CD14-positive monocyte (primary cell): ENCODE measurements at regions not wholly inside any gene's neighbourhood (a gene's known extent, or its start where the extent isn't known, plus 50 kb on each side); places are given as distances from the start of the nearest gene placed in this dataset.

Experiments used
- DNase-seq, 3 donors: peaks; one replicate each; pipeline ENCODE4 v3.0.0-alpha.2; 2011 to 2022
- H2AFZ ChIP-seq: 2 replicates; pipeline ENCODE4 v1.6.0; 2012; ENCODE audit warnings: mild to moderate bottlenecking, low read depth, low read length, inconsistent platforms; ENCODE audit not compliant: insufficient read depth, poor library complexity, severe bottlenecking
- H3K27ac ChIP-seq, 2 donors: 1 replicate in 1 of 2; 2 replicates in 1 of 2; pipeline ENCODE4 v1.5.1; 2012 to 2013; ENCODE audit warnings: low read length in 2 of 2, control low read depth in 1 of 2, inconsistent platforms in 1 of 2, low read depth in 1 of 2, mild to moderate bottlenecking in 1 of 2
- H3K27me3 ChIP-seq, 2 donors: one replicate each; pipeline versions ENCODE4 v1.6.0 to v1.6.1; 2011 to 2013; ENCODE audit warnings: low read length in 2 of 2; ENCODE audit not compliant: control insufficient read depth in 2 of 2, insufficient read depth in 2 of 2
- H3K36me3 ChIP-seq, 2 donors: replicated peaks in 1 of 2; 1 replicate in 1 of 2; 2 replicates in 1 of 2; pipeline versions ENCODE4 v1.5.1 to v1.6.1; 2012 to 2013; ENCODE audit warnings: low read length in 2 of 2, control low read depth in 1 of 2, inconsistent platforms in 1 of 2, mild to moderate bottlenecking in 1 of 2; ENCODE audit not compliant: insufficient read depth in 2 of 2, control insufficient read depth in 1 of 2
- H3K4me1 ChIP-seq, 2 donors: 1 replicate in 1 of 2; 2 replicates in 1 of 2; pipeline versions ENCODE4 v1.5.1 to v1.6.1; 2012 to 2013; ENCODE audit warnings: low read length in 2 of 2, control low read depth in 1 of 2, inconsistent platforms in 1 of 2, mild to moderate bottlenecking in 1 of 2, moderate library complexity in 1 of 2; ENCODE audit not compliant: insufficient read depth in 2 of 2, control insufficient read depth in 1 of 2
- H3K4me2 ChIP-seq: replicated peaks from 2 replicates; pipeline ENCODE3; 2012; ENCODE audit warnings: low read length, moderate library complexity, mild to moderate bottlenecking; ENCODE audit not compliant: poor library complexity, severe bottlenecking; ENCODE audit errors: extremely low read depth
- H3K4me3 ChIP-seq, 3 experiments: fragments of 200-600 bp in 1 of 3; sonication (generic) in 1 of 3; replicated peaks in 1 of 3; 1 replicate in 2 of 3; 2 replicates in 1 of 3; pipeline ENCODE4 v1.5.1; 2011 to 2013; ENCODE audit warnings: low read length in 3 of 3, mild to moderate bottlenecking in 3 of 3, control low read depth in 2 of 3, low read depth in 2 of 3, inconsistent platforms in 1 of 3, moderate library complexity in 1 of 3
- H3K79me2 ChIP-seq: 2 replicates; pipeline ENCODE4 v1.6.0; 2012; ENCODE audit warnings: mild to moderate bottlenecking, control low read depth, inconsistent platforms, low read length, moderate library complexity; ENCODE audit not compliant: insufficient read depth
- H3K9ac ChIP-seq: 2 replicates; pipeline ENCODE4 v1.6.0; 2017; ENCODE audit warnings: low read length, mild to moderate bottlenecking; ENCODE audit not compliant: insufficient read depth, poor library complexity, severe bottlenecking
- H3K9me3 ChIP-seq, 2 donors: replicated peaks in 1 of 2; 1 replicate in 1 of 2; 2 replicates in 1 of 2; pipeline versions ENCODE4 v1.5.1 to v1.6.1; 2012 to 2013; ENCODE audit warnings: low read length in 2 of 2, control low read depth in 1 of 2; ENCODE audit not compliant: control insufficient read depth in 1 of 2, insufficient read depth in 1 of 2
- H4K20me1 ChIP-seq: 2 replicates; pipeline ENCODE4 v1.6.0; 2012; ENCODE audit warnings: mild to moderate bottlenecking, low read length, control low read depth, moderate library complexity; ENCODE audit not compliant: insufficient read depth
- H3K27ac Mint-ChIP-seq, 7 donors: one replicate each; pipeline ENCODE4 v1.8.0; 2020; ENCODE audit warnings: mild to moderate bottlenecking in 7 of 7, mixed read lengths in 7 of 7, moderate library complexity in 6 of 7, inconsistent platforms in 2 of 7
- H3K27me3 Mint-ChIP-seq, 3 donors: one replicate each; pipeline ENCODE4 v1.8.0; 2021 to 2022; ENCODE audit warnings: low read depth in 3 of 3, mild to moderate bottlenecking in 3 of 3, mixed read lengths in 3 of 3, moderate library complexity in 3 of 3, inconsistent platforms in 1 of 3
- H3K36me3 Mint-ChIP-seq, 2 donors: one replicate each; pipeline ENCODE4 v1.8.0; 2020; ENCODE audit warnings: mixed read lengths in 2 of 2, inconsistent platforms in 1 of 2, mild to moderate bottlenecking in 1 of 2
- H3K4me1 Mint-ChIP-seq: one replicate; pipeline ENCODE4 v1.8.0; 2020; ENCODE audit warnings: mild to moderate bottlenecking, mixed read lengths
- H3K4me3 Mint-ChIP-seq, 2 donors: one replicate each; pipeline ENCODE4 v1.8.0; 2020; ENCODE audit warnings: mild to moderate bottlenecking in 2 of 2, mixed read lengths in 2 of 2, moderate library complexity in 1 of 2
- H3K9me3 Mint-ChIP-seq, 7 donors: one replicate each; pipeline ENCODE4 v1.8.0; 2020 to 2022; ENCODE audit warnings: mixed read lengths in 7 of 7, mild to moderate bottlenecking in 6 of 7, moderate library complexity in 6 of 7, inconsistent platforms in 2 of 7
- WGBS: methylation state at CpG from one replicate; pipeline ENCODE4 v1.1.5; 2013; ENCODE audit warnings: missing lambda C conversion rate; ENCODE audit not compliant: insufficient coverage; 5-methylcytosine and 5-hydroxymethylcytosine counted together
- intact Hi-C, 2 donors: fragments of 100-400 bp; cut with micrococcal nuclease; formaldehyde crosslinking; loops; one replicate each; pipeline versions ENCODE4 v1.15.0 to v1.15.1; 2023
- TF ChIP-seq, protein P1 (sequence below): fragments of 200-600 bp; IDR thresholded peaks from one replicate; pipeline ENCODE4 v1.8.0; 2022; ENCODE audit warnings: antibody characterized with exemption, mild to moderate bottlenecking

DNA sequence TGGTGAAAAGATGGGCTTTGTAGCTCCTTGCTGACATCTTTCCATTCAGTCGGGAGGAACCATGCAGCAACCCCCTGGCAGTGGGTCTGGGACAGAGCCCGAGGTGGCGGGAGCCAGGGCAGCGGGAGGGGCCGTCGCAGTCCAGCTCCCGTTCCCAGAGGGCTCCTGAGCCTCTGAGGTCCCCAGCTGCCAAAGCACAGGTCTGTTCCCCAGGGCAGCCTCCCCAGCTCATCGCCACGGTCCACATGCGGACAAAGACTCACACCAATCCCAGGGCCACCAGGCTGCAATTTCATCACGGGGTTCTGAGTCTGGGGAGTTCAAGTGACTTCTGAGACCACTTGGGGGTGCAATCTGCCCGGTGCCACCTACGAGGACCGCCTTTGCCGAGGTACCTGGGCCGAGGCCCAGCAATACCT is 196.0 kb downstream of the RBFOX3 start:
- no peaks in the 10 kb centered on the region for H3K36me3 Mint-ChIP-seq
- H3K27ac Mint-ChIP-seq = no peak overlapping the region
- no peaks in the 10 kb centered on the region for H3K36me3 ChIP-seq
- H3K27ac ChIP-seq = no peak overlapping the region
- no peaks in the 10 kb centered on the region for H3K9me3 Mint-ChIP-seq
- H2AFZ ChIP-seq = no peak overlapping the region
- peaks cover 0 to 3% of the 10 kb centered on the region in 2 donors for H3K27me3 ChIP-seq
- DNase-seq = no peak
- no peak overlapping the region for H3K9ac ChIP-seq
- H4K20me1 ChIP-seq = no peaks in the 10 kb centered on the region
- H3K4me2 ChIP-seq = no peak overlapping the region
- no peak overlapping the region for H3K4me3 ChIP-seq
- no peaks in the 10 kb centered on the region for H3K4me1 ChIP-seq
- no peaks in the 10 kb centered on the region for H3K9me3 ChIP-seq
- intact Hi-C loops = no loop called here
- TF ChIP-seq, protein P1, sequence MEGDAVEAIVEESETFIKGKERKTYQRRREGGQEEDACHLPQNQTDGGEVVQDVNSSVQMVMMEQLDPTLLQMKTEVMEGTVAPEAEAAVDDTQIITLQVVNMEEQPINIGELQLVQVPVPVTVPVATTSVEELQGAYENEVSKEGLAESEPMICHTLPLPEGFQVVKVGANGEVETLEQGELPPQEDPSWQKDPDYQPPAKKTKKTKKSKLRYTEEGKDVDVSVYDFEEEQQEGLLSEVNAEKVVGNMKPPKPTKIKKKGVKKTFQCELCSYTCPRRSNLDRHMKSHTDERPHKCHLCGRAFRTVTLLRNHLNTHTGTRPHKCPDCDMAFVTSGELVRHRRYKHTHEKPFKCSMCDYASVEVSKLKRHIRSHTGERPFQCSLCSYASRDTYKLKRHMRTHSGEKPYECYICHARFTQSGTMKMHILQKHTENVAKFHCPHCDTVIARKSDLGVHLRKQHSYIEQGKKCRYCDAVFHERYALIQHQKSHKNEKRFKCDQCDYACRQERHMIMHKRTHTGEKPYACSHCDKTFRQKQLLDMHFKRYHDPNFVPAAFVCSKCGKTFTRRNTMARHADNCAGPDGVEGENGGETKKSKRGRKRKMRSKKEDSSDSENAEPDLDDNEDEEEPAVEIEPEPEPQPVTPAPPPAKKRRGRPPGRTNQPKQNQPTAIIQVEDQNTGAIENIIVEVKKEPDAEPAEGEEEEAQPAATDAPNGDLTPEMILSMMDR = no peak
- no peak overlapping the region for H3K4me3 Mint-ChIP-seq
- H3K27me3 Mint-ChIP-seq = peaks cover 3 to 7% (median 6%) of the 10 kb centered on the region in 3 donors
- H3K79me2 ChIP-seq = no peaks in the 10 kb centered on the region
- WGBS = 75% methylated on average over 15 of the region's 16 CpGs
- no peaks in the 10 kb centered on the region for H3K4me1 Mint-ChIP-seq

DNA sequence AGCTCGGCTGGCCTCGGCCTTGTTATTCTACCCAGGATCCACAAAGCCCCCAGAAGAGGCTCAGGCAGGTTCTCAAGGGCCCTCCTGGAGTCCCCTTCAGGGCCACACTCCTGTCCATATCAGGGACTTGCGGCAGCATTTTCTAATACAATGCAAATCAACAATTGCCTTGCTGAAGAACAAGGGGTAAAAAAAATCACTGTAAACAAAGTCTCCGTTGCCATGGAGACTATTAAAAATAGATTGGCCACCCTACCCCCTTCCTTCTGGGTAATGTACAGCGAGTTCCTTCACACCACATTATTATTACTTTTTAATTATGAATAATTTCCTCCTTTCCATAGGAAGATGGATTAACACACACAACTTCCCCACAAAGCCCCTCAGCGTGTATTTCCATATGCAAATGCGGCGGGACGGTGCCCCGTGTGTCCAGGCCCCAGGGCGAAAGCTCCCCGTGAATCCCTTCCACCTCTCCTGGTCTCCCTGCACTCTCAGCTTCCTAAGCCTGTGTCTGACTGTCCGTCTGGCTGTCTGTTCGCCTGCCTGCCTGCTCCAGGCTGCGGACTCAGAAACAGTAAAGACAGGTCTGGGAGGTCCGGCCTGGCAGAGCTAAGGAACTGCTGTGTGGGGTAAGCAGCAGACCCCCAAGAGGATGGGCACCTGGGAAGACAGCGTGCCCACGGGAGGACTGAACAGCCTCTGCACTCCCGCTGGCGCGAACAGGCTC is 196.6 kb downstream of the RBFOX3 start:
- H3K4me3 ChIP-seq = no peak overlapping the region
- H3K27me3 ChIP-seq = peaks cover 0 to 3% of the 10 kb centered on the region in 2 donors
- no peaks in the 10 kb centered on the region for H3K79me2 ChIP-seq
- intact Hi-C loops = no loop called here
- WGBS = 67% methylated on average over 18 of the region's 21 CpGs
- no peaks in the 10 kb centered on the region for H4K20me1 ChIP-seq
- no peak overlapping the region for H3K9ac ChIP-seq
- no peak overlapping the region for H3K4me2 ChIP-seq
- DNase-seq = no peak
- no peaks in the 10 kb centered on the region for H3K4me1 ChIP-seq
- Mint-ChIP-seq H3K4me1 (no peaks in the 10 kb centered on the region), H3K27ac (no peak overlapping the region), H3K9me3 (no peaks in the 10 kb centered on the region), H3K36me3 (no peaks in the 10 kb centered on the region), H3K27me3 (peaks cover 4 to 6% (median 5%) of the 10 kb centered on the region in 3 donors), H3K4me3 (peak overlapping the region in 1 of 2 donors; percentile 24)
- TF ChIP-seq, protein P1 = no peak
- H2AFZ ChIP-seq = no peak overlapping the region
- H3K27ac ChIP-seq = no peak overlapping the region
- H3K9me3 ChIP-seq = no peaks in the 10 kb centered on the region
- H3K36me3 ChIP-seq = no peaks in the 10 kb centered on the region
